ENCODE measurements at regions not wholly inside any gene's neighbourhood (a gene's known extent, or its start where the extent isn't known, plus 50 kb on each side); places are given as distances from the start of the nearest gene placed in this dataset.

DNA sequence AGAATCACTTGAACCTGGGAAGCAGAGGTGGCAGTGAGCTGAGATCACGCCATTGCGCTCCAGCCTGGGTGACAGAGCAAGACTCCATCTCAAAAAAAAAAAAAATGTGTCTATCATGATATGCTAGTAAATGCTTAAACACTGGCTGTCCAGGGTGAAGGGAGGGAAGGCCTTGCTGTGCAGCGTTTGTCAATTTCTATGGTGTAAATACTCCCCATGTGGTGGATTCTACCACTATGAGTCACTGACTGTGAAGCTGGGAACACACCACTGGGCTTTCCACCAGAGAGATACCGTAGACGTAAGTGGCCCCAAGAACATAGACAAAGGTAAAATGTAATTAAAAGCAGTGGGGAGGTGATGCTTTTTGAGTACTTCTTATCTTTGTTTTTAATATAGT is 51.3 kb upstream of the LEF1 start:
- Histone ChIP-seq H3K27ac (replicated peaks in 1 of 4) (no peak overlapping the region), H3K36me3 (no peaks in the 10 kb centered on the region), H3K27me3 (no peaks in the 10 kb centered on the region), H3K9me3 (no peaks in the 10 kb centered on the region), H3K4me1 (no peaks in the 10 kb centered on the region), H3K4me3 (no peak overlapping the region)
- 89% methylated on average over 5 of the region's 5 CpGs for WGBS
- DNase-seq (ENCODE audit: extremely low spot score), result no peak
- no peak for TF ChIP-seq POLR2AphosphoS5 (IDR thresholded peaks at IDR 0.05)
- TF ChIP-seq POLR2A (IDR thresholded peaks at IDR 0.05; ENCODE audit: low read depth), result no peak
- TF ChIP-seq, protein P1, sequence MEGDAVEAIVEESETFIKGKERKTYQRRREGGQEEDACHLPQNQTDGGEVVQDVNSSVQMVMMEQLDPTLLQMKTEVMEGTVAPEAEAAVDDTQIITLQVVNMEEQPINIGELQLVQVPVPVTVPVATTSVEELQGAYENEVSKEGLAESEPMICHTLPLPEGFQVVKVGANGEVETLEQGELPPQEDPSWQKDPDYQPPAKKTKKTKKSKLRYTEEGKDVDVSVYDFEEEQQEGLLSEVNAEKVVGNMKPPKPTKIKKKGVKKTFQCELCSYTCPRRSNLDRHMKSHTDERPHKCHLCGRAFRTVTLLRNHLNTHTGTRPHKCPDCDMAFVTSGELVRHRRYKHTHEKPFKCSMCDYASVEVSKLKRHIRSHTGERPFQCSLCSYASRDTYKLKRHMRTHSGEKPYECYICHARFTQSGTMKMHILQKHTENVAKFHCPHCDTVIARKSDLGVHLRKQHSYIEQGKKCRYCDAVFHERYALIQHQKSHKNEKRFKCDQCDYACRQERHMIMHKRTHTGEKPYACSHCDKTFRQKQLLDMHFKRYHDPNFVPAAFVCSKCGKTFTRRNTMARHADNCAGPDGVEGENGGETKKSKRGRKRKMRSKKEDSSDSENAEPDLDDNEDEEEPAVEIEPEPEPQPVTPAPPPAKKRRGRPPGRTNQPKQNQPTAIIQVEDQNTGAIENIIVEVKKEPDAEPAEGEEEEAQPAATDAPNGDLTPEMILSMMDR (IDR thresholded peaks at IDR 0.05), result no peak
- no peak for TF ChIP-seq EP300 (IDR thresholded peaks at IDR 0.05)
- intact Hi-C loops (cut with DNase I), result no loop called here

Measured in esophagus muscularis mucosa (tissue), 4 donors.